K562 (cell line): ENCODE measurements at regions not wholly inside any gene's neighbourhood (a gene's known extent, or its start where the extent isn't known, plus 50 kb on each side); places are given as distances from the start of the nearest gene placed in this dataset.

ENCODE experiments used
- ATAC-seq: fragments of 200-7000 bp; cut with Tn5 transposase; 3 replicates; pipeline ENCODE4 v1.9.1; 2020; ENCODE audit warnings: moderate library complexity
- BruUV-seq: library from RNA; stranded (reverse); fragments of 400-500 nt; replicated peaks from 2 replicates; lab custom pipeline; 2021; lab: Mats Ljungman, UMichigan
- CTCF ChIA-PET: fragments of 300-600 bp; formaldehyde crosslinking; extraction: SDS; loops from one replicate; lab custom pipeline; 2021; ENCODE audit warnings: low intra/inter-chr PET ratio; lab: Yijun Ruan, JAX
- POLR2A ChIA-PET: fragments of 300-600, 350-650 bp; sonication (Branson Sonifier 250); formaldehyde crosslinking; extraction: SDS; loops from one replicate; lab custom pipeline; 2021; ENCODE audit warnings: antibody characterized with exemption, inconsistent platforms; lab: Yijun Ruan, JAX
- DNase-seq, 4 experiments: peaks; one replicate each; pipeline versions ENCODE4 v3.0.0 to v3.0.0-alpha.2; 2011 to 2018; ENCODE audit warnings: low spot score in 3 of 4, mixed read lengths in 3 of 4; ENCODE audit errors: extremely low read depth in 1 of 4
- FAIRE-seq: peaks from 2 replicates; lab custom pipeline; 2011; peaks lifted over from hg19 to GRCh38; lab: Jason Lieb, UNC
- H2AFZ ChIP-seq: 2 replicates; pipeline ENCODE4 v1.6.0; 2011; ENCODE audit warnings: low read depth, low read length, control low read depth, inconsistent platforms
- H3K27ac ChIP-seq: fragments of 200-600 bp; 3 replicates; pipeline ENCODE4 v1.8.0; 2011; ENCODE audit warnings: low read depth, mild to moderate bottlenecking, control low read depth, inconsistent platforms, low read length, moderate library complexity, mixed read lengths; ENCODE audit errors: extremely low read depth
- H3K27me3 ChIP-seq, 2 experiments: fragments of 300-600 bp in 1 of 2; 2 replicates in 1 of 2; 3 replicates in 1 of 2; pipeline versions ENCODE4 v1.6.0 to v1.8.0; 2011; ENCODE audit warnings: inconsistent platforms in 2 of 2, low read length in 2 of 2, mild to moderate bottlenecking in 1 of 2, mixed read lengths in 1 of 2, moderate library complexity in 1 of 2; ENCODE audit not compliant: control insufficient read depth in 2 of 2, insufficient read depth in 2 of 2
- H3K36me3 ChIP-seq: fragments of 300-600 bp; 3 replicates; pipeline ENCODE4 v1.8.0; 2011; ENCODE audit warnings: mild to moderate bottlenecking, low read length, inconsistent platforms; ENCODE audit not compliant: control insufficient read depth, insufficient read depth
- H3K4me1 ChIP-seq, 2 experiments: fragments of 200-600 bp in 1 of 2; replicated peaks in 1 of 2; 2 replicates in 1 of 2; 3 replicates in 1 of 2; pipeline versions ENCODE4 v1.5.1 to v1.8.0; 2011; ENCODE audit warnings: inconsistent platforms in 2 of 2, low read length in 2 of 2, mild to moderate bottlenecking in 1 of 2, mixed read lengths in 1 of 2, moderate library complexity in 1 of 2; ENCODE audit not compliant: control insufficient read depth in 2 of 2, insufficient read depth in 2 of 2
- H3K4me2 ChIP-seq: 2 replicates; pipeline ENCODE4 v1.6.1; 2011; ENCODE audit warnings: low read length, control low read depth, inconsistent platforms, mixed read lengths; ENCODE audit not compliant: insufficient read depth
- H3K4me3 ChIP-seq: fragments of 200-600 bp; sonication (generic), shearing (Covaris generic); 2 replicates; pipeline ENCODE4 v1.5.1; 2016; ENCODE audit warnings: control low read depth, inconsistent platforms
- H3K79me2 ChIP-seq: fragments of 200-600 bp; 3 replicates; pipeline ENCODE4 v1.8.0; 2011; ENCODE audit warnings: low read length, inconsistent platforms; ENCODE audit not compliant: control insufficient read depth, insufficient read depth
- H3K9ac ChIP-seq, 2 experiments: 2 replicates each; pipeline versions ENCODE4 v1.6.0 to v1.6.1; 2011; ENCODE audit warnings: low read depth in 2 of 2, low read length in 2 of 2, control low read depth in 1 of 2, inconsistent platforms in 1 of 2, mild to moderate bottlenecking in 1 of 2, mixed read lengths in 1 of 2; ENCODE audit not compliant: insufficient read depth in 1 of 2
- H3K9me1 ChIP-seq: one replicate; pipeline ENCODE4 v1.6.0; 2011; ENCODE audit warnings: inconsistent platforms, mild to moderate bottlenecking, low read length, moderate library complexity; ENCODE audit not compliant: control insufficient read depth, insufficient read depth
- H3K9me3 ChIP-seq: replicated peaks from 2 replicates; pipeline ENCODE4 v1.5.1; 2011; ENCODE audit warnings: low read depth, low read length, inconsistent platforms; ENCODE audit not compliant: control insufficient read depth, insufficient read depth
- H4K20me1 ChIP-seq: replicated peaks from 2 replicates; pipeline ENCODE4 v1.6.1; 2011; ENCODE audit warnings: low read length, inconsistent platforms, mixed read lengths; ENCODE audit not compliant: control insufficient read depth, insufficient read depth
- JUN ChIP-seq, 2 experiments: sonication (generic) in 1 of 2; formaldehyde crosslinking in 1 of 2; IDR thresholded peaks; 2 replicates each; pipeline versions ENCODE4 v1.6.1 to v1.8.0; 2012 to 2022; ENCODE audit warnings: borderline replicate concordance in 2 of 2, mild to moderate bottlenecking in 2 of 2, improper control_type of control experiment in 1 of 2, low read depth in 1 of 2, low read length in 1 of 2, missing genetic modification reagents in 1 of 2
- KDM1A ChIP-seq, 2 experiments: fragments of 450-650 bp; IDR thresholded peaks; 2 replicates each; pipeline ENCODE4 v1.6.1; 2016; ENCODE audit warnings: mild to moderate bottlenecking in 2 of 2
- MEF2A ChIP-seq: IDR thresholded peaks from 2 replicates; pipeline ENCODE4 v1.6.1; 2011; ENCODE audit warnings: low read depth, mild to moderate bottlenecking, low read length, moderate library complexity; ENCODE audit not compliant: control insufficient read depth
- PHB2 ChIP-seq: fragments of 450-650 bp; IDR thresholded peaks from 2 replicates; pipeline ENCODE4 v1.6.1; 2017; ENCODE audit warnings: low read depth
- PTBP1 ChIP-seq: fragments of 200-400 bp; formaldehyde crosslinking; IDR thresholded peaks from 2 replicates; pipeline ENCODE4 v1.6.1; 2017; ENCODE audit warnings: low read depth, low read length
- RFX7 ChIP-seq: fragments of 250-450 bp; sonication (Bioruptor Pico); IDR thresholded peaks from 2 replicates; pipeline ENCODE4 v1.5.1; 2021; ENCODE audit warnings: mild to moderate bottlenecking
- ZNF133 ChIP-seq: fragments of 250-450 bp; sonication (Bioruptor Pico); IDR thresholded peaks from 2 replicates; pipeline ENCODE4 v1.4.0; 2020; ENCODE audit warnings: mild to moderate bottlenecking
- WGBS: fragments of 100-300 bp; shearing (Covaris generic); methylation state at CpG from one replicate; pipeline ENCODE4 v1.1.6; 2016; ENCODE audit warnings: low coverage, mixed read lengths; ENCODE audit not compliant: insufficient coverage; ENCODE audit errors: missing lambda C conversion rate; 5-methylcytosine and 5-hydroxymethylcytosine counted together
- in situ Hi-C: fragments of 300-500 bp; cut with MboI; formaldehyde crosslinking; loops from 4 replicates; pipeline ENCODE4 v1.15.0; 2018; ENCODE audit warnings: inconsistent platforms, mixed read lengths
- intact Hi-C: fragments of 100-400 bp; cut with micrococcal nuclease; formaldehyde crosslinking; loops from 2 replicates; pipeline ENCODE4 v1.14.2; 2022
- TF ChIP-seq, protein P1 (sequence below), 2 experiments: fragments of 450-650 bp; IDR thresholded peaks; 2 replicates each; pipeline ENCODE4 v1.6.1; 2018; ENCODE audit warnings: mild to moderate bottlenecking in 2 of 2, low read depth in 1 of 2; ENCODE audit not compliant: partially characterized antibody in 2 of 2
- TF ChIP-seq, protein P2 (sequence below): sonication (generic); formaldehyde crosslinking; IDR thresholded peaks from 2 replicates; pipeline ENCODE4 v1.8.0; 2022; ENCODE audit warnings: missing genetic modification reagents, mild to moderate bottlenecking, borderline replicate concordance
- TF ChIP-seq, protein P3 (sequence below): fragments of 250-450 bp; sonication (Bioruptor Pico); IDR thresholded peaks from 2 replicates; pipeline ENCODE4 v1.4.0; 2020; ENCODE audit warnings: mild to moderate bottlenecking, moderate library complexity
- TF ChIP-seq, protein P4 (sequence below): fragments of 150-350 bp; IDR thresholded peaks from 2 replicates; pipeline ENCODE4 v1.6.1; 2014; ENCODE audit warnings: low read depth, mild to moderate bottlenecking, low read length, borderline replicate concordance

DNA sequence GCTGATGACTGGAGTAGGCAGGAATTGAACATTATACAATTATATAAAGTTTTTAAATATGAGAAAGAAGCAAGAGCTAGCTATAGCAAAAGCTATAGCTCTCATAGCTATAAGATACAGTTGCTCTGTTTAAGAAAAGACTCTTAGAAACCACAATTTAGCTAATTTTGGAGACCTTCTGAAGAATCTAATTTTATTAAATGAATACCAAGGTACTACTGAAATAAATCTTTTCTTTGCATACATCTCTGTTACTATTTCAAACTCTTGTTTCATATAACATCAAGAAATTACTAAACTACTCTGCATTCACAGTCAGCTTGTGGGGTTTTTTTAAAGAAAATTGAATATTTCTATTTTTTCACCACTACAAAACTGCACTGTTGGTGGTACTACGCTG, 568.7 kb upstream of the MARCKS start:
- POLR2A ChIA-PET, result no interaction called here
- Histone ChIP-seq H3K4me2 (no peak overlapping the region), H3K4me1 (no peaks in the 10 kb centered on the region), H2AFZ (no peak overlapping the region), H4K20me1 (no peaks in the 10 kb centered on the region), H3K36me3 (no peaks in the 10 kb centered on the region), H3K27me3 (no peaks in the 10 kb centered on the region), H3K79me2 (no peaks in the 10 kb centered on the region), H3K9me3 (no peaks in the 10 kb centered on the region), H3K4me3 (no peak overlapping the region), H3K9ac (no peak overlapping the region), H3K27ac (no peak overlapping the region), H3K9me1 (no peaks in the 10 kb centered on the region)
- WGBS, result 0% methylated on average over 1 of the region's 1 CpG
- DNase-seq, result no peak
- in situ Hi-C loops (no loop called here), intact Hi-C loops (no loop called here)
- FAIRE-seq, result no peak
- ATAC-seq, result no peak
- no TSS peak for BruUV-seq
- CTCF ChIA-PET, result no interaction called here
- TF ChIP-seq ZNF133 (CRISPR knock-in tag) (no peak), KDM1A (IDR thresholded peaks at IDR 0.05) (no peak), PTBP1 (no peak), MEF2A (no peak), PHB2 (no peak), RFX7 (no peak), JUN (IDR thresholded peaks at IDR 0.05; ENCODE audit: borderline replicate concordance, low read depth, low read length) (no peak), JUN (CRISPR knock-in tag; IDR thresholded peaks at IDR 0.05; ENCODE audit: borderline replicate concordance) (no peak)
- TF ChIP-seq, protein P1, sequence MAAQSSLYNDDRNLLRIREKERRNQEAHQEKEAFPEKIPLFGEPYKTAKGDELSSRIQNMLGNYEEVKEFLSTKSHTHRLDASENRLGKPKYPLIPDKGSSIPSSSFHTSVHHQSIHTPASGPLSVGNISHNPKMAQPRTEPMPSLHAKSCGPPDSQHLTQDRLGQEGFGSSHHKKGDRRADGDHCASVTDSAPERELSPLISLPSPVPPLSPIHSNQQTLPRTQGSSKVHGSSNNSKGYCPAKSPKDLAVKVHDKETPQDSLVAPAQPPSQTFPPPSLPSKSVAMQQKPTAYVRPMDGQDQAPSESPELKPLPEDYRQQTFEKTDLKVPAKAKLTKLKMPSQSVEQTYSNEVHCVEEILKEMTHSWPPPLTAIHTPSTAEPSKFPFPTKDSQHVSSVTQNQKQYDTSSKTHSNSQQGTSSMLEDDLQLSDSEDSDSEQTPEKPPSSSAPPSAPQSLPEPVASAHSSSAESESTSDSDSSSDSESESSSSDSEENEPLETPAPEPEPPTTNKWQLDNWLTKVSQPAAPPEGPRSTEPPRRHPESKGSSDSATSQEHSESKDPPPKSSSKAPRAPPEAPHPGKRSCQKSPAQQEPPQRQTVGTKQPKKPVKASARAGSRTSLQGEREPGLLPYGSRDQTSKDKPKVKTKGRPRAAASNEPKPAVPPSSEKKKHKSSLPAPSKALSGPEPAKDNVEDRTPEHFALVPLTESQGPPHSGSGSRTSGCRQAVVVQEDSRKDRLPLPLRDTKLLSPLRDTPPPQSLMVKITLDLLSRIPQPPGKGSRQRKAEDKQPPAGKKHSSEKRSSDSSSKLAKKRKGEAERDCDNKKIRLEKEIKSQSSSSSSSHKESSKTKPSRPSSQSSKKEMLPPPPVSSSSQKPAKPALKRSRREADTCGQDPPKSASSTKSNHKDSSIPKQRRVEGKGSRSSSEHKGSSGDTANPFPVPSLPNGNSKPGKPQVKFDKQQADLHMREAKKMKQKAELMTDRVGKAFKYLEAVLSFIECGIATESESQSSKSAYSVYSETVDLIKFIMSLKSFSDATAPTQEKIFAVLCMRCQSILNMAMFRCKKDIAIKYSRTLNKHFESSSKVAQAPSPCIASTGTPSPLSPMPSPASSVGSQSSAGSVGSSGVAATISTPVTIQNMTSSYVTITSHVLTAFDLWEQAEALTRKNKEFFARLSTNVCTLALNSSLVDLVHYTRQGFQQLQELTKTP (IDR thresholded peaks at IDR 0.05; ENCODE audit: low read depth in 1 of 2, partially characterized antibody in 2 of 2), result no peak
- TF ChIP-seq, protein P2, sequence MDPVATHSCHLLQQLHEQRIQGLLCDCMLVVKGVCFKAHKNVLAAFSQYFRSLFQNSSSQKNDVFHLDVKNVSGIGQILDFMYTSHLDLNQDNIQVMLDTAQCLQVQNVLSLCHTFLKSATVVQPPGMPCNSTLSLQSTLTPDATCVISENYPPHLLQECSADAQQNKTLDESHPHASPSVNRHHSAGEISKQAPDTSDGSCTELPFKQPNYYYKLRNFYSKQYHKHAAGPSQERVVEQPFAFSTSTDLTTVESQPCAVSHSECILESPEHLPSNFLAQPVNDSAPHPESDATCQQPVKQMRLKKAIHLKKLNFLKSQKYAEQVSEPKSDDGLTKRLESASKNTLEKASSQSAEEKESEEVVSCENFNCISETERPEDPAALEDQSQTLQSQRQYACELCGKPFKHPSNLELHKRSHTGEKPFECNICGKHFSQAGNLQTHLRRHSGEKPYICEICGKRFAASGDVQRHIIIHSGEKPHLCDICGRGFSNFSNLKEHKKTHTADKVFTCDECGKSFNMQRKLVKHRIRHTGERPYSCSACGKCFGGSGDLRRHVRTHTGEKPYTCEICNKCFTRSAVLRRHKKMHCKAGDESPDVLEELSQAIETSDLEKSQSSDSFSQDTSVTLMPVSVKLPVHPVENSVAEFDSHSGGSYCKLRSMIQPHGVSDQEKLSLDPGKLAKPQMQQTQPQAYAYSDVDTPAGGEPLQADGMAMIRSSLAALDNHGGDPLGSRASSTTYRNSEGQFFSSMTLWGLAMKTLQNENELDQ (CRISPR knock-in tag), result no peak
- TF ChIP-seq, protein P3, sequence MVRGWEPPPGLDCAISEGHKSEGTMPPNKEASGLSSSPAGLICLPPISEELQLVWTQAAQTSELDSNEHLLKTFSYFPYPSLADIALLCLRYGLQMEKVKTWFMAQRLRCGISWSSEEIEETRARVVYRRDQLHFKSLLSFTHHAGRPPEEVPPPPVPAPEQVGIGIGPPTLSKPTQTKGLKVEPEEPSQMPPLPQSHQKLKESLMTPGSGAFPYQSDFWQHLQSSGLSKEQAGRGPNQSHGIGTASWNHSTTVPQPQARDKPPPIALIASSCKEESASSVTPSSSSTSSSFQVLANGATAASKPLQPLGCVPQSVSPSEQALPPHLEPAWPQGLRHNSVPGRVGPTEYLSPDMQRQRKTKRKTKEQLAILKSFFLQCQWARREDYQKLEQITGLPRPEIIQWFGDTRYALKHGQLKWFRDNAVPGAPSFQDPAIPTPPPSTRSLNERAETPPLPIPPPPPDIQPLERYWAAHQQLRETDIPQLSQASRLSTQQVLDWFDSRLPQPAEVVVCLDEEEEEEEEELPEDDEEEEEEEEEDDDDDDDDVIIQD (CRISPR knock-in tag), result no peak
- TF ChIP-seq, protein P4, sequence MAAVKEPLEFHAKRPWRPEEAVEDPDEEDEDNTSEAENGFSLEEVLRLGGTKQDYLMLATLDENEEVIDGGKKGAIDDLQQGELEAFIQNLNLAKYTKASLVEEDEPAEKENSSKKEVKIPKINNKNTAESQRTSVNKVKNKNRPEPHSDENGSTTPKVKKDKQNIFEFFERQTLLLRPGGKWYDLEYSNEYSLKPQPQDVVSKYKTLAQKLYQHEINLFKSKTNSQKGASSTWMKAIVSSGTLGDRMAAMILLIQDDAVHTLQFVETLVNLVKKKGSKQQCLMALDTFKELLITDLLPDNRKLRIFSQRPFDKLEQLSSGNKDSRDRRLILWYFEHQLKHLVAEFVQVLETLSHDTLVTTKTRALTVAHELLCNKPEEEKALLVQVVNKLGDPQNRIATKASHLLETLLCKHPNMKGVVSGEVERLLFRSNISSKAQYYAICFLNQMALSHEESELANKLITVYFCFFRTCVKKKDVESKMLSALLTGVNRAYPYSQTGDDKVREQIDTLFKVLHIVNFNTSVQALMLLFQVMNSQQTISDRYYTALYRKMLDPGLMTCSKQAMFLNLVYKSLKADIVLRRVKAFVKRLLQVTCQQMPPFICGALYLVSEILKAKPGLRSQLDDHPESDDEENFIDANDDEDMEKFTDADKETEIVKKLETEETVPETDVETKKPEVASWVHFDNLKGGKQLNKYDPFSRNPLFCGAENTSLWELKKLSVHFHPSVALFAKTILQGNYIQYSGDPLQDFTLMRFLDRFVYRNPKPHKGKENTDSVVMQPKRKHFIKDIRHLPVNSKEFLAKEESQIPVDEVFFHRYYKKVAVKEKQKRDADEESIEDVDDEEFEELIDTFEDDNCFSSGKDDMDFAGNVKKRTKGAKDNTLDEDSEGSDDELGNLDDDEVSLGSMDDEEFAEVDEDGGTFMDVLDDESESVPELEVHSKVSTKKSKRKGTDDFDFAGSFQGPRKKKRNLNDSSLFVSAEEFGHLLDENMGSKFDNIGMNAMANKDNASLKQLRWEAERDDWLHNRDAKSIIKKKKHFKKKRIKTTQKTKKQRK, result no peak
